ENCODE measurements at regions not wholly inside any gene's neighbourhood (a gene's known extent, or its start where the extent isn't known, plus 50 kb on each side); places are given as distances from the start of the nearest gene placed in this dataset.
A peak's percentile ranks its signal among the peaks of the same experiment; 100 is the strongest.

GRCh38 chr13:111469916-111470506, 149.6 kb downstream of the TEX29 start:
- Mint-ChIP-seq H3K27ac (ENCODE audit: unreplicated experiment) (no peak overlapping the region), H3K4me1 (ENCODE audit: unreplicated experiment) (no peaks in the 10 kb centered on the region), H3K4me3 (ENCODE audit: unreplicated experiment) (no peak overlapping the region), H3K36me3 (ENCODE audit: unreplicated experiment) (no peaks in the 10 kb centered on the region), H3K27me3 (ENCODE audit: unreplicated experiment) (peaks cover 19% of the 10 kb centered on the region), H3K9me3 (ENCODE audit: unreplicated experiment) (no peaks in the 10 kb centered on the region)
- no peak for TF ChIP-seq CTCF (IDR thresholded peaks at IDR 0.05)
- DNase-seq (ENCODE audit: extremely low spot score, unreplicated experiment): peak; percentile 76

- Mint-ChIP-seq H3K9me3 (ENCODE audit: unreplicated experiment) (no peaks in the 10 kb centered on the region), H3K36me3 (ENCODE audit: unreplicated experiment) (no peaks in the 10 kb centered on the region), H3K4me3 (ENCODE audit: unreplicated experiment) (no peak overlapping the region), H3K27ac (ENCODE audit: unreplicated experiment) (no peak overlapping the region), H3K27me3 (ENCODE audit: unreplicated experiment) (peaks cover 16% of the 10 kb centered on the region), H3K4me1 (ENCODE audit: unreplicated experiment) (no peaks in the 10 kb centered on the region)
- DNase-seq (ENCODE audit: extremely low spot score, unreplicated experiment): peak; percentile 66
- TF ChIP-seq CTCF (IDR thresholded peaks at IDR 0.05): no peak
These were observed 150.5 kb downstream of the TEX29 start for GRCh38 chr13:111470933-111471332.

- H3K9me3 Mint-ChIP-seq (ENCODE audit: unreplicated experiment): no peaks in the 10 kb centered on the region
- no peak overlapping the region for H3K27ac Mint-ChIP-seq (ENCODE audit: unreplicated experiment)
- no peak for TF ChIP-seq CTCF (IDR thresholded peaks at IDR 0.05)
- no peaks in the 10 kb centered on the region for H3K4me1 Mint-ChIP-seq (ENCODE audit: unreplicated experiment)
- DNase-seq (ENCODE audit: extremely low spot score, unreplicated experiment): peak; percentile 82
- H3K4me3 Mint-ChIP-seq (ENCODE audit: unreplicated experiment): no peak overlapping the region
- H3K36me3 Mint-ChIP-seq (ENCODE audit: unreplicated experiment): no peaks in the 10 kb centered on the region
- H3K27me3 Mint-ChIP-seq (ENCODE audit: unreplicated experiment): peaks cover 5% of the 10 kb centered on the region
These were observed 151.6 kb downstream of the TEX29 start for GRCh38 chr13:111472083-111472482.

- no peak for TF ChIP-seq CTCF (IDR thresholded peaks at IDR 0.05)
- no peaks in the 10 kb centered on the region for H3K36me3 Mint-ChIP-seq (ENCODE audit: unreplicated experiment)
- peaks cover 2% of the 10 kb centered on the region for H3K27me3 Mint-ChIP-seq (ENCODE audit: unreplicated experiment)
- no peak overlapping the region for H3K27ac Mint-ChIP-seq (ENCODE audit: unreplicated experiment)
- no peaks in the 10 kb centered on the region for H3K4me1 Mint-ChIP-seq (ENCODE audit: unreplicated experiment)
- H3K4me3 Mint-ChIP-seq (ENCODE audit: unreplicated experiment): no peak overlapping the region
- H3K9me3 Mint-ChIP-seq (ENCODE audit: unreplicated experiment): no peaks in the 10 kb centered on the region
- peak; percentile 73 for DNase-seq (ENCODE audit: extremely low spot score, unreplicated experiment)
These were observed 152.4 kb downstream of the TEX29 start for GRCh38 chr13:111472559-111473460.
